ENCODE measurements at regions not wholly inside any gene's neighbourhood (a gene's known extent, or its start where the extent isn't known, plus 50 kb on each side); places are given as distances from the start of the nearest gene placed in this dataset.

GRCh38 chr7:52323202-52323746 lies 712.2 kb upstream of the POM121L12 start:
- Histone ChIP-seq H3K27ac (ENCODE audit: low read depth, low read length) (no peak overlapping the region), H3K36me3 (ENCODE audit: control insufficient read depth, insufficient read depth, low read length) (no peaks in the 10 kb centered on the region), H3K9me3 (ENCODE audit: control insufficient read depth, insufficient read depth, low read depth, low read length) (peaks cover under 1% of the 10 kb centered on the region; the same call in 1 of the 2 replicates), H3K4me3 (ENCODE audit: low read depth, low read length) (no peak overlapping the region), H3K9ac (ENCODE audit: low read length) (no peak overlapping the region), H3K27me3 (ENCODE audit: control insufficient read depth, insufficient read depth, low read length) (no peaks in the 10 kb centered on the region), H3K4me1 (ENCODE audit: control insufficient read depth, insufficient read depth, low read length) (no peaks in the 10 kb centered on the region)

- Histone ChIP-seq H3K36me3 (ENCODE audit: control insufficient read depth, insufficient read depth, low read length) (no peaks in the 10 kb centered on the region), H3K9ac (ENCODE audit: low read length) (no peak overlapping the region)
Observed at GRCh38 chr7:52320610-52321009, 714.8 kb upstream of the POM121L12 start.

GRCh38 chr7:52317921-52318320 lies 717.5 kb upstream of the POM121L12 start:
- H3K4me1 ChIP-seq (ENCODE audit: control insufficient read depth, insufficient read depth, low read length): no peaks in the 10 kb centered on the region
- no peak overlapping the region for H3K4me3 ChIP-seq (ENCODE audit: low read depth, low read length)
- H3K27ac ChIP-seq (ENCODE audit: low read depth, low read length): no peak overlapping the region
- H3K36me3 ChIP-seq (ENCODE audit: control insufficient read depth, insufficient read depth, low read length): no peaks in the 10 kb centered on the region
- no peaks in the 10 kb centered on the region for H3K27me3 ChIP-seq (ENCODE audit: control insufficient read depth, insufficient read depth, low read length)
- H3K9me3 ChIP-seq (ENCODE audit: control insufficient read depth, insufficient read depth, low read depth, low read length): no peaks in the 10 kb centered on the region; the same call in 1 of the 2 replicates
- H3K9ac ChIP-seq (ENCODE audit: low read length): no peak overlapping the region

More at GRCh38 chr7:52320610-52321009, 714.8 kb upstream of the POM121L12 start:
- Histone ChIP-seq H3K9me3 (ENCODE audit: control insufficient read depth, insufficient read depth, low read depth, low read length) (no peaks in the 10 kb centered on the region; the same call in 1 of the 2 replicates), H3K27ac (ENCODE audit: low read depth, low read length) (no peak overlapping the region), H3K4me1 (ENCODE audit: control insufficient read depth, insufficient read depth, low read length) (no peaks in the 10 kb centered on the region), H3K4me3 (ENCODE audit: low read depth, low read length) (no peak overlapping the region), H3K27me3 (ENCODE audit: control insufficient read depth, insufficient read depth, low read length) (no peaks in the 10 kb centered on the region)

GRCh38 chr7:52311886-52312285 lies 723.5 kb upstream of the POM121L12 start:
- no peak overlapping the region for H3K4me3 ChIP-seq (ENCODE audit: low read depth, low read length)
- H3K36me3 ChIP-seq (ENCODE audit: control insufficient read depth, insufficient read depth, low read length): no peaks in the 10 kb centered on the region
- no peaks in the 10 kb centered on the region for H3K4me1 ChIP-seq (ENCODE audit: control insufficient read depth, insufficient read depth, low read length)
- H3K27me3 ChIP-seq (ENCODE audit: control insufficient read depth, insufficient read depth, low read length): no peaks in the 10 kb centered on the region
- no peak overlapping the region for H3K9ac ChIP-seq (ENCODE audit: low read length)
- H3K27ac ChIP-seq (ENCODE audit: low read depth, low read length): no peak overlapping the region
- 0 out of 2 replicates have a peak, but pooled peaks cover 3% of the 10 kb centered on the region for H3K9me3 ChIP-seq (ENCODE audit: control insufficient read depth, insufficient read depth, low read depth, low read length)

GRCh38 chr7:52309631-52310030 lies 725.8 kb upstream of the POM121L12 start:
- Histone ChIP-seq H3K36me3 (ENCODE audit: control insufficient read depth, insufficient read depth, low read length) (no peaks in the 10 kb centered on the region), H3K4me1 (ENCODE audit: control insufficient read depth, insufficient read depth, low read length) (no peaks in the 10 kb centered on the region)

DNA sequence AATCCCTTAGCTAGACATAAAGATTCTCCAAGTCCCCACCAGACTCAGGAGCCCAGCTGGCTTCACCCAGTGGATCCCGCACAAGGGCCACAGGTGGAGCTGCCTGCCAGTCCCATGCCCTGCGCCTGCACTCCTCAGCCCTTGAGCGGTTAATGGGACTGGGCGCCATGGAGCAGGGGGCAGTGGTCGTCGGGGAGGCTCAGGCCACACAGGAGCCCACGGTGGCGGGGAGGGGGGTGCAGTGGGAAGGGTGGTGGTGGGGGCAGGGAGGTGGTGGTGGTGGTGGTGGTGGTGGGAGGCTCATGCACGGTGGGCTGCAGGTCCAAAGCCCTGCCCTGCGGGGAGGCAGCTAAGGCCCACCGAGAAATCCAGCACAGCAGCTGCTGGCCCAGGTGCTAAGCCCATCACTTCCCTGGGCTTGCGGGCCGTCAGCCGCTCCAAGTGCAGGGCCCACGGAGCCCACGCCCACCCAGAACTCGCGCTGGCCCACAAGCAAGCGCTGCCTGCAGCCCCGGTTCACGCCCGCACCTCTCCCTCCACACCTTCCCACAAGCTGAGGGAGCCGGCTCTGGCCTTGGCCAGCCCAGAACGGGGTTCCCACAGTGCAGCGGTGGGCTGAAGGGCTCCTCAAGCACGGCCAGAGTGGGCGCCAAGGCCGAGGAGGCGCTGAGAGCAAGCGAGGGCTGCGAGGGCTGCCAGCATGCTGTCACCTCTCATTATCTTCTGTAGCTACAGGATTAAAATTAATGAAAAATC lies 732.5 kb upstream of the POM121L12 start:
- 0 out of 2 replicates have a peak, but pooled peaks cover 3% of the 10 kb centered on the region for H3K9me3 ChIP-seq (ENCODE audit: control insufficient read depth, insufficient read depth, low read depth, low read length)
- H3K27ac ChIP-seq (ENCODE audit: low read depth, low read length): no peak overlapping the region
- no peaks in the 10 kb centered on the region for H3K36me3 ChIP-seq (ENCODE audit: control insufficient read depth, insufficient read depth, low read length)
- no peak overlapping the region for H3K9ac ChIP-seq (ENCODE audit: low read length)
- no peaks in the 10 kb centered on the region for H3K27me3 ChIP-seq (ENCODE audit: control insufficient read depth, insufficient read depth, low read length)
- H3K4me3 ChIP-seq (ENCODE audit: low read depth, low read length): no peak overlapping the region
- no peaks in the 10 kb centered on the region for H3K4me1 ChIP-seq (ENCODE audit: control insufficient read depth, insufficient read depth, low read length)

More at GRCh38 chr7:52309631-52310030, 725.8 kb upstream of the POM121L12 start:
- Histone ChIP-seq H3K9me3 (ENCODE audit: control insufficient read depth, insufficient read depth, low read depth, low read length) (0 out of 2 replicates have a peak, but pooled peaks cover 3% of the 10 kb centered on the region), H3K4me3 (ENCODE audit: low read depth, low read length) (no peak overlapping the region), H3K27ac (ENCODE audit: low read depth, low read length) (no peak overlapping the region), H3K27me3 (ENCODE audit: control insufficient read depth, insufficient read depth, low read length) (no peaks in the 10 kb centered on the region), H3K9ac (ENCODE audit: low read length) (no peak overlapping the region)

- H3K4me3 ChIP-seq (ENCODE audit: low read depth, low read length): no peak overlapping the region
- no peaks in the 10 kb centered on the region for H3K36me3 ChIP-seq (ENCODE audit: control insufficient read depth, insufficient read depth, low read length)
- H3K9me3 ChIP-seq (ENCODE audit: control insufficient read depth, insufficient read depth, low read depth, low read length): peaks cover 7% of the 10 kb centered on the region; the same call in 1 of the 2 replicates
- no peaks in the 10 kb centered on the region for H3K27me3 ChIP-seq (ENCODE audit: control insufficient read depth, insufficient read depth, low read length)
- H3K9ac ChIP-seq (ENCODE audit: low read length): no peak overlapping the region
- no peak overlapping the region for H3K27ac ChIP-seq (ENCODE audit: low read depth, low read length)
- no peaks in the 10 kb centered on the region for H3K4me1 ChIP-seq (ENCODE audit: control insufficient read depth, insufficient read depth, low read length)
Observed at GRCh38 chr7:52297128-52297527, 738.3 kb upstream of the POM121L12 start.

DNA sequence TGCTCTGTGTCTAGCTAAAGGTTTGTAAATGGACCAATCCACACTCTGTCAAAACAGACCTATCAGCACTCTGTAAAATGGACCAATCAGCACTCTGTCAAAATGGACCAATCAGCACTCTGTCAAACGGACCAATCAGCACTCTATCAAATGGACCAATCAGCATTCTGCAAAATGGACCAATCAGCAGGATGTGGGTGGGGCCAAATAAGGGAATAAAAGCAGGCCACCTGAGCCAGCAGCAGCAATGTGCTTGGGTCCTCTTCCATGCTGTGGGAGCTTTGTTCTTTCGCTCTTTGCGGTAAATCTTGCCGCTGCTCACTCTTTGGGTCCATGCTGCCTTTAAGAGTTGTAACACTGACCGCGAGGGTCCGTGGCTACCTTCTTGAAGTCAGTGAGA lies 740.5 kb upstream of the POM121L12 start:
- no peaks in the 10 kb centered on the region for H3K27me3 ChIP-seq (ENCODE audit: control insufficient read depth, insufficient read depth, low read length)
- no peak overlapping the region for H3K9ac ChIP-seq (ENCODE audit: low read length)
- no peaks in the 10 kb centered on the region for H3K36me3 ChIP-seq (ENCODE audit: control insufficient read depth, insufficient read depth, low read length)
- peaks cover 7% of the 10 kb centered on the region; the same call in 1 of the 2 replicates for H3K9me3 ChIP-seq (ENCODE audit: control insufficient read depth, insufficient read depth, low read depth, low read length)
- H3K27ac ChIP-seq (ENCODE audit: low read depth, low read length): no peak overlapping the region
- no peak overlapping the region for H3K4me3 ChIP-seq (ENCODE audit: low read depth, low read length)
- no peaks in the 10 kb centered on the region for H3K4me1 ChIP-seq (ENCODE audit: control insufficient read depth, insufficient read depth, low read length)

DNA sequence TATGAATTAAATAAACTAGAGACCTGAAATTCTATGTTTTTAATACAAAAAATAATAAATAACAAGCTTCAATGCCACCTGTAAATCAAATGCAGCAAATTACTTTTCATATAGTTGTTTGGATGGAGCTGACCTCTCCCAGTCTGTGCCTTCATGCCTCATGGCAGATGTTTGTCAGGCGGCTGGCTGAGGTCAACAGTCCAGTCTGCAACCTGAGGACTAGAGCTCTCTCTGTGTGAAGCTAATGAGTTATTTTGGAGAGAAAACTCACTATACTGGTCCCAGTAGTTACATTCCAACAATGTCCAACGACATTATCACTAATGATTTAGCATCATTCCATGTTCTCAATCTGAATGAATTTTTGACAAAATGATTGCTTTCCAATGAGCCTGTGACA lies 746.2 kb upstream of the POM121L12 start:
- H3K4me1 ChIP-seq (ENCODE audit: control insufficient read depth, insufficient read depth, low read length): no peaks in the 10 kb centered on the region
- no peak overlapping the region for H3K4me3 ChIP-seq (ENCODE audit: low read depth, low read length)
- H3K27me3 ChIP-seq (ENCODE audit: control insufficient read depth, insufficient read depth, low read length): no peaks in the 10 kb centered on the region
- no peaks in the 10 kb centered on the region for H3K9me3 ChIP-seq (ENCODE audit: control insufficient read depth, insufficient read depth, low read depth, low read length)
- no peak overlapping the region for H3K27ac ChIP-seq (ENCODE audit: low read depth, low read length)
- no peaks in the 10 kb centered on the region for H3K36me3 ChIP-seq (ENCODE audit: control insufficient read depth, insufficient read depth, low read length)
- no peak overlapping the region for H3K9ac ChIP-seq (ENCODE audit: low read length)

GRCh38 chr7:52287698-52288097 lies 747.7 kb upstream of the POM121L12 start:
- Histone ChIP-seq H3K4me1 (ENCODE audit: control insufficient read depth, insufficient read depth, low read length) (no peaks in the 10 kb centered on the region), H3K27me3 (ENCODE audit: control insufficient read depth, insufficient read depth, low read length) (no peaks in the 10 kb centered on the region), H3K27ac (ENCODE audit: low read depth, low read length) (no peak overlapping the region), H3K36me3 (ENCODE audit: control insufficient read depth, insufficient read depth, low read length) (no peaks in the 10 kb centered on the region), H3K9ac (ENCODE audit: low read length) (no peak overlapping the region), H3K9me3 (ENCODE audit: control insufficient read depth, insufficient read depth, low read depth, low read length) (no peaks in the 10 kb centered on the region), H3K4me3 (ENCODE audit: low read depth, low read length) (no peak overlapping the region)

DNA sequence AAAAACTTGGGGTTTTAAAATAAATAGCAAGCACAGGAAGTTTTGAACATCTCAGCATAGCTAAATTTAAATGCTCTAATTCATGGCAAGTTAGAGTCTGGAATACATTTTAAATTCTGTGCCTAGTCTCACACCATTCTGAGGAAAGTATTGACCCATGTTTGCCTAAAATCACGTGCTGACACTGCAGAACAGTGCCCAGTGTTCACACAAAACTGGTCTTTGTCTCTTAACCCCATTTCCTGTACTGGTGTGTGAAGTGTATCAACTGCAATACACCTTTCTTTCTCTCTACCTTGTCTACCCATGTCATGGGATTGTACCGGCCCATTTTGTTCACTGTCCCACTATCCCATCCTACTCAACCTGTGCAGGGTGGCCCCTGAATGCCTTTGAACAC lies 749.7 kb upstream of the POM121L12 start:
- Histone ChIP-seq H3K9me3 (ENCODE audit: control insufficient read depth, insufficient read depth, low read depth, low read length) (no peaks in the 10 kb centered on the region), H3K27me3 (ENCODE audit: control insufficient read depth, insufficient read depth, low read length) (no peaks in the 10 kb centered on the region), H3K9ac (ENCODE audit: low read length) (no peak overlapping the region), H3K4me1 (ENCODE audit: control insufficient read depth, insufficient read depth, low read length) (no peaks in the 10 kb centered on the region), H3K27ac (ENCODE audit: low read depth, low read length) (no peak overlapping the region), H3K36me3 (ENCODE audit: control insufficient read depth, insufficient read depth, low read length) (no peaks in the 10 kb centered on the region), H3K4me3 (ENCODE audit: low read depth, low read length) (no peak overlapping the region)
